Gastroesophageal sphincter (tissue), 4 donors: ENCODE measurements at regions not wholly inside any gene's neighbourhood (a gene's known extent, or its start where the extent isn't known, plus 50 kb on each side); places are given as distances from the start of the nearest gene placed in this dataset.
A peak's percentile ranks its signal among the peaks of the same experiment; 100 is the strongest.
"Not testable (repeated sequence)": the region's sequence is repeated elsewhere in the genome, so short reads cannot be mapped to it uniquely, and the experiment has no call there.

Experiments used
- ATAC-seq: fragments of 150-250 bp; one replicate; pipeline ENCODE4 v1.9.1; 2016; ENCODE audit warnings: mild to moderate bottlenecking, moderate library complexity
- H3K27ac ChIP-seq, 4 donors: fragments of 200-600 bp; sonication (generic) in 3 of 4; 1 replicate in 3 of 4; 2 replicates in 1 of 4; pipeline ENCODE4 v1.5.1; 2016 to 2019
- H3K27me3 ChIP-seq: fragments of 200-600 bp; sonication (generic); one replicate; pipeline ENCODE4 v1.5.1; 2019
- H3K36me3 ChIP-seq, 2 donors: fragments of 200-600 bp; sonication (generic); one replicate each; pipeline ENCODE4 v1.5.1; 2019; ENCODE audit warnings: control low read depth in 1 of 2
- H3K4me1 ChIP-seq, 3 donors: fragments of 200-600 bp; sonication (generic); 1 replicate in 2 of 3; 2 replicates in 1 of 3; pipeline ENCODE4 v1.5.1; 2016 to 2019; ENCODE audit warnings: control low read depth in 2 of 3
- H3K4me3 ChIP-seq, 2 donors: fragments of 200-600 bp; sonication (generic); one replicate each; pipeline ENCODE4 v1.5.1; 2019; ENCODE audit warnings: mild to moderate bottlenecking in 1 of 2, moderate library complexity in 1 of 2
- H3K9me3 ChIP-seq, 3 donors: fragments of 200-600 bp; sonication (generic); one replicate each; pipeline ENCODE4 v1.5.1; 2017 to 2019; ENCODE audit warnings: control low read depth in 2 of 3
- CTCF ChIP-seq, 4 experiments: fragments of 200-600 bp in 2 of 4; fragments of 450-650 bp in 2 of 4; sonication (generic) in 1 of 4; IDR thresholded peaks; one replicate each; pipeline ENCODE4 v1.5.1; 2017 to 2019; ENCODE audit warnings: antibody characterized with exemption in 4 of 4, mild to moderate bottlenecking in 2 of 4, moderate library complexity in 2 of 4
- EP300 ChIP-seq: sonication (generic); formaldehyde crosslinking; IDR thresholded peaks from one replicate; pipeline ENCODE4 v1.6.1; 2017; ENCODE audit warnings: antibody characterized with exemption, mild to moderate bottlenecking
- POLR2A ChIP-seq, 2 donors: fragments of 450-650 bp; IDR thresholded peaks; one replicate each; pipeline ENCODE4 v1.6.1; 2017; ENCODE audit warnings: antibody characterized with exemption in 2 of 2, mild to moderate bottlenecking in 2 of 2, moderate library complexity in 1 of 2
- POLR2AphosphoS5 ChIP-seq: sonication (generic); formaldehyde crosslinking; IDR thresholded peaks from one replicate; pipeline ENCODE4 v1.6.1; 2017; ENCODE audit warnings: antibody characterized with exemption
- WGBS, 2 donors: methylation state at CpG; one replicate each; pipeline ENCODE4 v1.1.5; 2018; ENCODE audit warnings: low coverage in 1 of 2; 5-methylcytosine and 5-hydroxymethylcytosine counted together

- TF ChIP-seq POLR2AphosphoS5, result no peak
- no peak for TF ChIP-seq EP300
- TF ChIP-seq POLR2A (IDR thresholded peaks at IDR 0.05), result no peak
- peak in 1 of 4 experiments; percentile 12 for TF ChIP-seq CTCF (IDR thresholded peaks at IDR 0.05)
- no peak for ATAC-seq
- H3K9me3 ChIP-seq, result no peaks in the 10 kb centered on the region
- no peaks in the 10 kb centered on the region for H3K36me3 ChIP-seq
- no peak overlapping the region for H3K27ac ChIP-seq
- peaks cover 0 to 5% (median 0%) of the 10 kb centered on the region in 3 donors for H3K4me1 ChIP-seq
- no peak overlapping the region for H3K4me3 ChIP-seq
- no peaks in the 10 kb centered on the region for H3K27me3 ChIP-seq
These were observed 150.6 kb upstream of the HMGA2 start for GRCh38 chr12:65673732-65674131.

- H3K27ac ChIP-seq, result no peak overlapping the region
- WGBS, 2 donors, result 18 to 24% methylated on average over 1 of the region's 1 CpG
- no peak for ATAC-seq
- no peak for TF ChIP-seq POLR2A (IDR thresholded peaks at IDR 0.05)
- TF ChIP-seq EP300, result no peak
- TF ChIP-seq CTCF (IDR thresholded peaks at IDR 0.05), result no peak
- TF ChIP-seq POLR2AphosphoS5, result no peak
- H3K27me3 ChIP-seq, result no peaks in the 10 kb centered on the region
- H3K4me3 ChIP-seq, result no peak overlapping the region
- H3K36me3 ChIP-seq, result no peaks in the 10 kb centered on the region
- H3K9me3 ChIP-seq, result no peaks in the 10 kb centered on the region
- peaks cover 0 to 5% (median 0%) of the 10 kb centered on the region in 3 donors for H3K4me1 ChIP-seq
These were observed 149.1 kb upstream of the HMGA2 start for GRCh38 chr12:65675141-65675621.

GRCh38 chr12:65678172-65678571, 146.1 kb upstream of the HMGA2 start:
- not testable (repeated sequence) for H3K4me3 ChIP-seq, ATAC-seq

DNA sequence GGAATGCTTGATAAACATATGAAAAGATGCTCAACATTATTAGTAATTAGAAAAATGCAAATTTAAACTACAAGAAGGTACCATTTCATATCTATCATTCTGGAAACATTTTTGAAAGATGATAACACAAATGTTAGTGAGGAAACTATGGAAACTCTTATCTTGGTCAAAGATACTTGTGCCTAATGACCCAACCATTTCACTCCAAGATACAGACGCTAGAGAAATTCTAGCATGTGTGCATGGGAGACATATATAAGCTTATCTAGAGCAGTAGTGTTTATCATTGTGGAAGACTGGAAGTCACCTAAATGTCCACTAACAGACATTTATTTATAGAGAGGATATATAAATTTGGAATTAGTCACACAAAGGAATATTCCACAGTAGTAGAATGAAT, 143.1 kb upstream of the HMGA2 start:
- no peak for ATAC-seq
- no peak overlapping the region for H3K4me3 ChIP-seq
- WGBS, 2 donors, result 36 to 40% methylated on average over 1 of the region's 1 CpG
- TF ChIP-seq CTCF (IDR thresholded peaks at IDR 0.05) (no peak), EP300 (no peak), POLR2AphosphoS5 (no peak), POLR2A (IDR thresholded peaks at IDR 0.05) (no peak)
- H3K4me1 ChIP-seq, result no peaks in the 10 kb centered on the region
- H3K27ac ChIP-seq, result no peak overlapping the region
- no peaks in the 10 kb centered on the region for H3K36me3 ChIP-seq
- H3K27me3 ChIP-seq, result no peaks in the 10 kb centered on the region
- no peaks in the 10 kb centered on the region for H3K9me3 ChIP-seq

More at GRCh38 chr12:65678172-65678571, 146.1 kb upstream of the HMGA2 start:
- H3K4me1 ChIP-seq, H3K36me3 ChIP-seq, H3K27ac ChIP-seq, H3K9me3 ChIP-seq, H3K27me3 ChIP-seq: not testable (repeated sequence)
- WGBS, 2 donors, result 82 to 97% methylated on average over 3 to 4 of the region's 4 CpGs

DNA sequence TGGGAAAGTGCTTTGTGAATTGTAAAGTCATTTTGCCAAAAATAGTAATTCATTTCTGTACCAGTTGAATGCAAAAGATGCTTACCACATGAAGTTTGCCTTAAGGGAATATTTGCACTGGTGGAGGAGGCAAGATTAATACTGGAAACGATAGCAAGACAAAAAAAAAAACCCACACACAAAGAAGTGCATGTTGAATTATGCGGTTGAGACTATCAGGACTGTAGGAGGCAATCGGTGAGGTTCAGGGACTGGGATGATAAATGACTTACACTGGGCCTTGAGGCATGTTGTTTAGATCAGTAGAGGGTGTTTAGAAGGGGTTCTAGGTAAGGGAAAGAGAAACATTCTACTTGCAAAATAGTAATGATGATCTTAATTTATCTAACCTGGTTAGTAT, 142.2 kb upstream of the HMGA2 start:
- ATAC-seq, result no peak
- H3K27ac ChIP-seq, result no peak overlapping the region
- WGBS, 2 donors, result 19 to 27% methylated on average over 3 of the region's 3 CpGs

More for the DNA sequence above, 142.2 kb upstream of the HMGA2 start:
- H3K36me3 ChIP-seq, result no peaks in the 10 kb centered on the region
- no peaks in the 10 kb centered on the region for H3K9me3 ChIP-seq
- TF ChIP-seq POLR2AphosphoS5 (no peak), EP300 (no peak), CTCF (IDR thresholded peaks at IDR 0.05) (no peak), POLR2A (IDR thresholded peaks at IDR 0.05) (no peak)
- no peaks in the 10 kb centered on the region for H3K4me1 ChIP-seq
- no peak overlapping the region for H3K4me3 ChIP-seq
- H3K27me3 ChIP-seq, result no peaks in the 10 kb centered on the region
